HepG2 (cell line): ENCODE measurements at regions not wholly inside any gene's neighbourhood (a gene's known extent, or its start where the extent isn't known, plus 50 kb on each side); places are given as distances from the start of the nearest gene placed in this dataset.

Experiments
- ATAC-seq: fragments of 200-7000 bp; cut with Tn5 transposase; 3 replicates; pipeline ENCODE4 v1.9.1; 2020; ENCODE audit warnings: mild to moderate bottlenecking, moderate library complexity
- BruUV-seq: library from RNA; stranded (reverse); fragments of 400-500 nt; replicated peaks from 2 replicates; lab custom pipeline; 2021; lab: Mats Ljungman, UMichigan
- CTCF ChIA-PET: fragments of 300-600 bp; formaldehyde crosslinking; extraction: SDS; loops from one replicate; lab custom pipeline; 2021; ENCODE audit warnings: low total read pairs, inconsistent platforms, low intra/inter-chr PET ratio; lab: Yijun Ruan, JAX
- POLR2A ChIA-PET: fragments of 350-600 bp; sonication (Branson Sonifier 250); formaldehyde crosslinking; loops from one replicate; lab custom pipeline; 2020; ENCODE audit warnings: antibody characterized with exemption, inconsistent platforms; lab: Yijun Ruan, JAX
- DNase-seq: peaks from one replicate; pipeline ENCODE4 v3.0.0-alpha.2; 2015; ENCODE audit warnings: low spot score
- FAIRE-seq: peaks from 3 replicates; lab custom pipeline; 2011; peaks lifted over from hg19 to GRCh38; lab: Jason Lieb, UNC
- H2AFZ ChIP-seq: one replicate; pipeline ENCODE4 v1.6.1; 2011; ENCODE audit warnings: low read length, inconsistent platforms
- H3K27ac ChIP-seq: fragments of 300-600 bp; 3 replicates; pipeline ENCODE4 v1.8.0; 2011; ENCODE audit warnings: mixed run types, mild to moderate bottlenecking, mixed read lengths, low read length, inconsistent platforms; ENCODE audit not compliant: insufficient read depth; ENCODE audit errors: extremely low read length
- H3K27me3 ChIP-seq, 2 experiments: fragments of 200-600 bp in 1 of 2; 2 replicates in 1 of 2; 3 replicates in 1 of 2; pipeline versions ENCODE4 v1.6.0 to v1.8.0; 2011; ENCODE audit warnings: low read length in 2 of 2, mild to moderate bottlenecking in 2 of 2, moderate library complexity in 2 of 2, inconsistent platforms in 1 of 2; ENCODE audit not compliant: insufficient read depth in 2 of 2, control insufficient read depth in 1 of 2
- H3K36me3 ChIP-seq, 2 experiments: fragments of 200-600 bp in 1 of 2; replicated peaks in 1 of 2; 2 replicates in 1 of 2; 3 replicates in 1 of 2; pipeline versions ENCODE4 v1.5.1 to v1.8.0; 2011; ENCODE audit warnings: low read length in 2 of 2, inconsistent platforms in 1 of 2; ENCODE audit not compliant: insufficient read depth in 2 of 2, control insufficient read depth in 1 of 2
- H3K4me1 ChIP-seq: 2 replicates; pipeline ENCODE4 v1.5.1; 2012; ENCODE audit warnings: low read length, inconsistent platforms; ENCODE audit not compliant: insufficient read depth
- H3K4me2 ChIP-seq: 2 replicates; pipeline ENCODE4 v1.6.0; 2011; ENCODE audit warnings: low read depth, low read length, inconsistent platforms
- H3K4me3 ChIP-seq, 3 experiments: fragments of 200-600 bp in 1 of 3; sonication (generic), shearing (Covaris generic) in 1 of 3; replicated peaks in 1 of 3; 2 replicates each; pipeline ENCODE4 v1.5.1; 2011 to 2016; ENCODE audit warnings: low read length in 3 of 3, inconsistent platforms in 2 of 3, low read depth in 2 of 3, mild to moderate bottlenecking in 2 of 3, control low read depth in 1 of 3, mixed read lengths in 1 of 3; ENCODE audit not compliant: insufficient read depth in 1 of 3
- H3K79me2 ChIP-seq: one replicate; pipeline ENCODE4 v1.6.1; 2011; ENCODE audit warnings: low read length, inconsistent platforms; ENCODE audit not compliant: insufficient read depth
- H3K9ac ChIP-seq: 2 replicates; pipeline ENCODE4 v1.6.0; 2011; ENCODE audit warnings: mild to moderate bottlenecking, low read depth, low read length, inconsistent platforms; ENCODE audit not compliant: insufficient read depth
- H3K9me3 ChIP-seq: 2 replicates; pipeline ENCODE4 v1.5.1; 2012; ENCODE audit warnings: mild to moderate bottlenecking, low read length
- H4K20me1 ChIP-seq: 2 replicates; pipeline ENCODE4 v1.6.0; 2011; ENCODE audit warnings: inconsistent platforms, mild to moderate bottlenecking, low read length, moderate library complexity; ENCODE audit not compliant: insufficient read depth
- GFI1 ChIP-seq: sonication (generic); formaldehyde crosslinking; IDR thresholded peaks from 2 replicates; pipeline ENCODE4 v1.5.0; 2020; ENCODE audit warnings: missing genetic modification reagents, mild to moderate bottlenecking, borderline replicate concordance
- JUNB ChIP-seq: sonication (generic); formaldehyde crosslinking; IDR thresholded peaks from 2 replicates; pipeline ENCODE4 v1.8.0; 2022; ENCODE audit warnings: missing genetic modification reagents, mild to moderate bottlenecking, borderline replicate concordance
- JUND ChIP-seq: sonication (generic); formaldehyde crosslinking; IDR thresholded peaks from 2 replicates; pipeline ENCODE4 v1.8.0; 2022; ENCODE audit warnings: mild to moderate bottlenecking, missing genetic modification reagents
- NFKBIZ ChIP-seq: IDR thresholded peaks from 2 replicates; pipeline ENCODE4 v1.6.1; 2018; ENCODE audit warnings: missing genetic modification reagents, missing compliant biosample characterization
- SIN3B ChIP-seq: fragments of 150-350 bp; IDR thresholded peaks from 2 replicates; pipeline ENCODE4 v1.6.1; 2014; ENCODE audit warnings: low read length
- SP140L ChIP-seq: sonication (generic); formaldehyde crosslinking; IDR thresholded peaks from 2 replicates; pipeline ENCODE4 v1.4.0; 2020; ENCODE audit warnings: missing genetic modification reagents, borderline replicate concordance
- WIZ ChIP-seq: sonication (generic); formaldehyde crosslinking; IDR thresholded peaks from 2 replicates; pipeline ENCODE4 v1.5.1; 2020; ENCODE audit warnings: mild to moderate bottlenecking, missing genetic modification reagents
- ZNF329 ChIP-seq: sonication (generic); formaldehyde crosslinking; IDR thresholded peaks from 2 replicates; pipeline ENCODE4 v1.9.0; 2021; ENCODE audit warnings: low read depth, mild to moderate bottlenecking, missing genetic modification reagents
- ZNF333 ChIP-seq: sonication (generic); formaldehyde crosslinking; IDR thresholded peaks from 2 replicates; pipeline ENCODE4 v1.4.0; 2020; ENCODE audit warnings: mild to moderate bottlenecking, missing genetic modification reagents, borderline replicate concordance
- WGBS: methylation state at CpG from one replicate; pipeline ENCODE4 v1.1.6; 2017; ENCODE audit warnings: low lambda C conversion rate; 5-methylcytosine and 5-hydroxymethylcytosine counted together
- in situ Hi-C: cut with HindIII; loops from 2 replicates; pipeline ENCODE4 v1.10.0; 2017; ENCODE audit warnings: low pct_unique_long_range_greater_than_20kb; ENCODE audit not compliant: extremely low pct_ligation_motif_present
- intact Hi-C: fragments of 100-400 bp; cut with micrococcal nuclease; formaldehyde crosslinking; loops from one replicate; pipeline ENCODE4 v1.10.0; 2022; ENCODE audit not compliant: unreplicated experiment
- TF ChIP-seq, protein P1 (sequence below): sonication (generic); formaldehyde crosslinking; IDR thresholded peaks from 2 replicates; pipeline ENCODE4 v1.4.0; 2020; ENCODE audit warnings: missing genetic modification reagents
- TF ChIP-seq, protein P2 (sequence below): IDR thresholded peaks from 2 replicates; pipeline ENCODE4 v1.6.1; 2012; ENCODE audit warnings: low read depth, low read length, improper control_type of control experiment
- TF ChIP-seq, protein P3 (sequence below): sonication (generic); formaldehyde crosslinking; IDR thresholded peaks from 2 replicates; pipeline ENCODE4 v1.4.0; 2020; ENCODE audit warnings: mild to moderate bottlenecking, missing genetic modification reagents

DNA sequence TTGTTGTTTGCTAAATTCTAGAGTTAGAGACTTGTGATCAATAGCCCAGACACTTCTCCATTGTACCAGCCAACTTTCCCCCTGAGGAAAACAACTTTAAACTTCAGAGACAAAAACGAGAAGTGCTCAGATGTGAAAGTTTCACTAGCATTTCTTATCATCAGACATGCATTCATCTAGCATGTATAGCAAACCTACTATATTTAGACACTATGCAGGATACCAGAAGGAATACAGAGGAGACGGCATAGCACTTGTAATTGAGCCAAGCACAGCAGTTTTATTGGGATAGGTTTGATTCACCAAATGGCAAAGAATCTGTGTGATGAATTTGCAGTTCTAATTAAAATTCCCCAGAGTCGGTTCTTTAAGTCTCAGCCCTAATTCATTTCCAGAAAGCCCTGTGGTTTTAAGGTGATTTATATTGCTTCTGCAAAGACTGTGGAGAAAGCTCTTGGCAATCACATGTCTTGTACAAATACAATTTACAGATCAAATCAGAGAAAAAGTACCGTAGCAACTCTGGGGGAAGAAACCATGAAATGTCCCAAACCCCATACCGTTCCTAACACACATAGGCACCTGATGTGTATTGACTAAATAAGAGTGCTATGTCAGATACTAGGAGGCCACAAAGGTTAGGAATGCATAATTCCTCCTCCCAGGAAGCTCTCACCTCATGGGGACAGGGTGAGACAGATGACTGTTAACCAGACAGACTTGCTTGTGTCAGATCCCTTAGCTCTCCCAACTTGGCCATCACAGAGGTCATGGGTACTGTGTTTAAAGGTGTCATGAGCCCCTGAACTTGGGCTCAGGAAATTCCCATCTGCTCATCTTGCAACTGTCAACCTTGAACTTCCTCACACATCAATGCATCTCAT, 69.6 kb upstream of the KRAS start:
- no peak overlapping the region for H3K9ac ChIP-seq
- no peak overlapping the region for H3K27ac ChIP-seq
- intact Hi-C loops: no loop called here
- DNase-seq (no peak), FAIRE-seq (no peak), ATAC-seq (no peak)
- H3K9me3 ChIP-seq: no peaks in the 10 kb centered on the region
- no peaks in the 10 kb centered on the region for H4K20me1 ChIP-seq
- H3K27me3 ChIP-seq: no peaks in the 10 kb centered on the region
- in situ Hi-C loops: no loop called here
- H3K36me3 ChIP-seq: no peaks in the 10 kb centered on the region
- no peaks in the 10 kb centered on the region for H3K79me2 ChIP-seq
- H3K4me3 ChIP-seq: no peak overlapping the region
- BruUV-seq: no TSS peak
- H2AFZ ChIP-seq: no peak overlapping the region
- ChIA-PET CTCF (no interaction called here), POLR2A (no interaction called here)
- 13% methylated on average over 5 of the region's 5 CpGs for WGBS
- no peaks in the 10 kb centered on the region for H3K4me1 ChIP-seq
- H3K4me2 ChIP-seq: no peak overlapping the region
- TF ChIP-seq NFKBIZ (CRISPR knock-in tag) (no peak), JUND (CRISPR knock-in tag) (no peak), SP140L (CRISPR knock-in tag) (no peak), ZNF333 (CRISPR knock-in tag) (no peak), WIZ (CRISPR knock-in tag) (no peak), ZNF329 (no peak), JUNB (CRISPR knock-in tag) (no peak), GFI1 (CRISPR knock-in tag) (no peak), SIN3B (no peak)
- TF ChIP-seq, protein P1, sequence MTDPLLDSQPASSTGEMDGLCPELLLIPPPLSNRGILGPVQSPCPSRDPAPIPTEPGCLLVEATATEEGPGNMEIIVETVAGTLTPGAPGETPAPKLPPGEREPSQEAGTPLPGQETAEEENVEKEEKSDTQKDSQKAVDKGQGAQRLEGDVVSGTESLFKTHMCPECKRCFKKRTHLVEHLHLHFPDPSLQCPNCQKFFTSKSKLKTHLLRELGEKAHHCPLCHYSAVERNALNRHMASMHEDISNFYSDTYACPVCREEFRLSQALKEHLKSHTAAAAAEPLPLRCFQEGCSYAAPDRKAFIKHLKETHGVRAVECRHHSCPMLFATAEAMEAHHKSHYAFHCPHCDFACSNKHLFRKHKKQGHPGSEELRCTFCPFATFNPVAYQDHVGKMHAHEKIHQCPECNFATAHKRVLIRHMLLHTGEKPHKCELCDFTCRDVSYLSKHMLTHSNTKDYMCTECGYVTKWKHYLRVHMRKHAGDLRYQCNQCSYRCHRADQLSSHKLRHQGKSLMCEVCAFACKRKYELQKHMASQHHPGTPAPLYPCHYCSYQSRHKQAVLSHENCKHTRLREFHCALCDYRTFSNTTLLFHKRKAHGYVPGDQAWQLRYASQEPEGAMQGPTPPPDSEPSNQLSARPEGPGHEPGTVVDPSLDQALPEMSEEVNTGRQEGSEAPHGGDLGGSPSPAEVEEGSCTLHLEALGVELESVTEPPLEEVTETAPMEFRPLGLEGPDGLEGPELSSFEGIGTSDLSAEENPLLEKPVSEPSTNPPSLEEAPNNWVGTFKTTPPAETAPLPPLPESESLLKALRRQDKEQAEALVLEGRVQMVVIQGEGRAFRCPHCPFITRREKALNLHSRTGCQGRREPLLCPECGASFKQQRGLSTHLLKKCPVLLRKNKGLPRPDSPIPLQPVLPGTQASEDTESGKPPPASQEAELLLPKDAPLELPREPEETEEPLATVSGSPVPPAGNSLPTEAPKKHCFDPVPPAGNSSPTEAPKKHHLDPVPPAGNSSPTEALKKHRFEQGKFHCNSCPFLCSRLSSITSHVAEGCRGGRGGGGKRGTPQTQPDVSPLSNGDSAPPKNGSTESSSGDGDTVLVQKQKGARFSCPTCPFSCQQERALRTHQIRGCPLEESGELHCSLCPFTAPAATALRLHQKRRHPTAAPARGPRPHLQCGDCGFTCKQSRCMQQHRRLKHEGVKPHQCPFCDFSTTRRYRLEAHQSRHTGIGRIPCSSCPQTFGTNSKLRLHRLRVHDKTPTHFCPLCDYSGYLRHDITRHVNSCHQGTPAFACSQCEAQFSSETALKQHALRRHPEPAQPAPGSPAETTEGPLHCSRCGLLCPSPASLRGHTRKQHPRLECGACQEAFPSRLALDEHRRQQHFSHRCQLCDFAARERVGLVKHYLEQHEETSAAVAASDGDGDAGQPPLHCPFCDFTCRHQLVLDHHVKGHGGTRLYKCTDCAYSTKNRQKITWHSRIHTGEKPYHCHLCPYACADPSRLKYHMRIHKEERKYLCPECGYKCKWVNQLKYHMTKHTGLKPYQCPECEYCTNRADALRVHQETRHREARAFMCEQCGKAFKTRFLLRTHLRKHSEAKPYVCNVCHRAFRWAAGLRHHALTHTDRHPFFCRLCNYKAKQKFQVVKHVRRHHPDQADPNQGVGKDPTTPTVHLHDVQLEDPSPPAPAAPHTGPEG (CRISPR knock-in tag): no peak
- TF ChIP-seq, protein P2, sequence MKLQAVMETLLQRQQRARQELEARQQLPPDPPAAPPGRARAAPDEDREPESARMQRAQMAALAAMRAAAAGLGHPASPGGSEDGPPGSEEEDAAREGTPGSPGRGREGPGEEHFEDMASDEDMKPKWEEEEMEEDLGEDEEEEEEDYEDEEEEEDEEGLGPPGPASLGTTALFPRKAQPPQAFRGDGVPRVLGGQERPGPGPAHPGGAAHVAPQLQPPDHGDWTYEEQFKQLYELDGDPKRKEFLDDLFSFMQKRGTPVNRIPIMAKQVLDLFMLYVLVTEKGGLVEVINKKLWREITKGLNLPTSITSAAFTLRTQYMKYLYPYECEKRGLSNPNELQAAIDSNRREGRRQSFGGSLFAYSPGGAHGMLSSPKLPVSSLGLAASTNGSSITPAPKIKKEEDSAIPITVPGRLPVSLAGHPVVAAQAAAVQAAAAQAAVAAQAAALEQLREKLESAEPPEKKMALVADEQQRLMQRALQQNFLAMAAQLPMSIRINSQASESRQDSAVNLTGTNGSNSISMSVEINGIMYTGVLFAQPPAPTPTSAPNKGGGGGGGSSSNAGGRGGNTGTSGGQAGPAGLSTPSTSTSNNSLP: no peak
- TF ChIP-seq, protein P3, sequence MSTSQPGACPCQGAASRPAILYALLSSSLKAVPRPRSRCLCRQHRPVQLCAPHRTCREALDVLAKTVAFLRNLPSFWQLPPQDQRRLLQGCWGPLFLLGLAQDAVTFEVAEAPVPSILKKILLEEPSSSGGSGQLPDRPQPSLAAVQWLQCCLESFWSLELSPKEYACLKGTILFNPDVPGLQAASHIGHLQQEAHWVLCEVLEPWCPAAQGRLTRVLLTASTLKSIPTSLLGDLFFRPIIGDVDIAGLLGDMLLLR (CRISPR knock-in tag): no peak
